T-cell (primary cell): ENCODE measurements at regions not wholly inside any gene's neighbourhood (a gene's known extent, or its start where the extent isn't known, plus 50 kb on each side); places are given as distances from the start of the nearest gene placed in this dataset.

ENCODE experiments used
- ATAC-seq, 4 experiments: fragments of 200-7000 bp in 3 of 4; fragments of 150-1000 bp in 1 of 4; cut with Tn5 transposase; replicated peaks in 1 of 4; 1 replicate in 3 of 4; 2 replicates in 1 of 4; pipeline ENCODE4 v1.10.0; 2021; ENCODE audit warnings: moderate library complexity in 3 of 4, mild to moderate bottlenecking in 2 of 4, moderate number of reproducible peaks in 1 of 4
- CTCF ChIA-PET, 2 donors: fragments of 300-600 bp; sonication (Branson Sonifier 250); formaldehyde crosslinking; loops; one replicate each; lab custom pipeline; 2022; ENCODE audit warnings: antibody characterized with exemption in 2 of 2; lab: Charles Lee
- POLR2A ChIA-PET, 2 donors: fragments of 300-600 bp; sonication (Branson Sonifier 250); formaldehyde crosslinking; loops; one replicate each; lab custom pipeline; 2022; ENCODE audit warnings: antibody characterized with exemption in 2 of 2; lab: Charles Lee
- DNase-seq, 35 experiments: peaks; one replicate each; pipeline versions ENCODE4 v3.0.0 to v3.0.0-alpha.2; 2013 to 2023
- H3K27ac ChIP-seq: one replicate; pipeline ENCODE4 v1.5.1; 2013; ENCODE audit warnings: low read length
- H3K27me3 ChIP-seq, 2 experiments: replicated peaks in 1 of 2; 1 replicate in 1 of 2; 2 replicates in 1 of 2; pipeline versions ENCODE4 v1.6.1 to v1.7.0; 2013; ENCODE audit warnings: low read length in 1 of 2, mixed read lengths in 1 of 2; ENCODE audit not compliant: control insufficient read depth in 2 of 2, insufficient read depth in 2 of 2; ENCODE audit errors: extremely low read depth in 1 of 2
- H3K36me3 ChIP-seq, 2 donors: 1 replicate in 1 of 2; 2 replicates in 1 of 2; pipeline versions ENCODE4 v1.6.1 to v1.7.0; 2013; ENCODE audit warnings: low read length in 1 of 2; ENCODE audit not compliant: control insufficient read depth in 2 of 2, insufficient read depth in 1 of 2; ENCODE audit errors: extremely low read depth in 1 of 2
- H3K4me1 ChIP-seq, 2 experiments: 1 replicate in 1 of 2; 2 replicates in 1 of 2; pipeline versions ENCODE4 v1.6.1 to v1.7.0; 2013; ENCODE audit warnings: low read length in 2 of 2, mixed read lengths in 1 of 2; ENCODE audit not compliant: insufficient read depth in 2 of 2, control insufficient read depth in 1 of 2; ENCODE audit errors: extremely low read depth in 1 of 2
- H3K4me3 ChIP-seq, 2 donors: 1 replicate in 1 of 2; 2 replicates in 1 of 2; pipeline versions ENCODE4 v1.5.1 to v1.7.0; 2013; ENCODE audit warnings: mild to moderate bottlenecking in 2 of 2, low read length in 1 of 2, moderate library complexity in 1 of 2; ENCODE audit not compliant: control insufficient read depth in 1 of 2; ENCODE audit errors: extremely low read depth in 1 of 2
- H3K9me3 ChIP-seq: 2 replicates; pipeline ENCODE4 v1.7.0; 2013
- H3K27ac Mint-ChIP-seq, 2 donors: one replicate each; pipeline ENCODE4 v1.8.0; 2020 to 2021; ENCODE audit warnings: mild to moderate bottlenecking in 2 of 2, mixed read lengths in 2 of 2
- H3K27me3 Mint-ChIP-seq, 2 donors: one replicate each; pipeline ENCODE4 v1.8.0; 2021 to 2022; ENCODE audit warnings: mixed read lengths in 2 of 2
- H3K36me3 Mint-ChIP-seq: one replicate; pipeline ENCODE4 v1.8.0; 2021; ENCODE audit warnings: mixed read lengths
- H3K4me1 Mint-ChIP-seq, 3 donors: one replicate each; pipeline ENCODE4 v1.8.0; 2020 to 2022; ENCODE audit warnings: mixed read lengths in 3 of 3, mild to moderate bottlenecking in 1 of 3
- H3K4me3 Mint-ChIP-seq, 3 donors: one replicate each; pipeline ENCODE4 v1.8.0; 2020 to 2022; ENCODE audit warnings: mild to moderate bottlenecking in 3 of 3, mixed read lengths in 3 of 3, moderate library complexity in 3 of 3
- H3K9me3 Mint-ChIP-seq, 3 donors: one replicate each; pipeline ENCODE4 v1.8.0; 2020 to 2022; ENCODE audit warnings: mixed read lengths in 3 of 3
- WGBS: methylation state at CpG from one replicate; pipeline ENCODE4 v1.1.5; 2013; ENCODE audit warnings: missing lambda C conversion rate; ENCODE audit not compliant: insufficient coverage; 5-methylcytosine and 5-hydroxymethylcytosine counted together

DNA sequence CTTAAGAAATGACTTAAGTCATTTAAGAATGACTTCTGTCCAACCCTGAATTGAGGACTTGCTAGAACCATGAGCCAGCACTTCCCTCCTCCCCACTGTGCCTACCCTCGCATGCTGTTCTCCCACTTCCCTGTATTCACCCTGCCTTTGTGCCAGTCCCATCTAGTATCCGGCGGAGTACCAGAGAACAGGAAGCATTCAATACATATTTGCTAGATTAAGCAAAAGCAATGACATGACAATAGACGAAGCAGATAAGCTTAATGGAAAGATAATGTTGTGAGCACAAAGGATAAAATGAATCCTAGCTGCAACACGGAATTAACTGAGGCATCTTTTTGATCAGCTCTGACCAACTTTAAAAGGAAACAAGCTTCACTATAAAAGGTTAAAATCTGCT is 328.5 kb downstream of the TDRD15 start:
- Mint-ChIP-seq H3K4me3 (no peak overlapping the region), H3K9me3 (peaks cover 0 to 5% (median 3%) of the 10 kb centered on the region in 3 donors), H3K36me3 (no peaks in the 10 kb centered on the region), H3K27ac (no peak overlapping the region), H3K27me3 (no peaks in the 10 kb centered on the region), H3K4me1 (no peaks in the 10 kb centered on the region)
- Histone ChIP-seq H3K4me3 (no peak overlapping the region), H3K4me1 (no peaks in the 10 kb centered on the region), H3K27me3 (no peaks in the 10 kb centered on the region), H3K27ac (no peak overlapping the region), H3K9me3 (no peaks in the 10 kb centered on the region), H3K36me3 (no peaks in the 10 kb centered on the region)
- POLR2A ChIA-PET: no interaction called here
- ATAC-seq (no peak), DNase-seq (no peak)
- CTCF ChIA-PET: no interaction called here
- WGBS: 24% methylated on average over 3 of the region's 5 CpGs

DNA sequence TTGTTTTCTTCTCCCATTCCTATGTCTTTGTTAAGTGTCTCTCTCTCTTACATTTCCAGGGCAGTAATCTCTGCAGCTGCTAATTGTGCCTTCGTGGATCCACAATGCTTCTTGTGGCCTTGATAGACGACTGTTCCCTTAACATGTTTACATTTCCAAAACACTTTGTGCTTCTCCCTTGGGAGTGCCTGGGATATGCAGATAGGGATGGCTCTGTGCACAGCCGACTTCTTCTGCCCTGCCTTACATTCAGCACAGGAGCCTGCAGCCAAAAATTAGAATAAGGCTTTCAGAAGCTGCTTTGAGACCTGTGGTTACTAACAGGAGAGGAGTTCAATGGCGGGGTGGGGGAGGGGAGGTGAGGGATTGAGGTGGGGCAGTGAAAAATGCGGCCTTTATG is 328.9 kb downstream of the TDRD15 start:
- ATAC-seq (no peak), DNase-seq (no peak)
- peaks cover 0 to 5% (median 3%) of the 10 kb centered on the region in 3 donors for H3K9me3 Mint-ChIP-seq
- H3K36me3 Mint-ChIP-seq: no peaks in the 10 kb centered on the region
- Histone ChIP-seq H3K9me3 (no peaks in the 10 kb centered on the region), H3K4me3 (no peak overlapping the region), H3K36me3 (no peaks in the 10 kb centered on the region), H3K27ac (no peak overlapping the region), H3K4me1 (no peaks in the 10 kb centered on the region), H3K27me3 (no peaks in the 10 kb centered on the region)
- no peaks in the 10 kb centered on the region for H3K4me1 Mint-ChIP-seq
- H3K4me3 Mint-ChIP-seq: no peak overlapping the region
- no peaks in the 10 kb centered on the region for H3K27me3 Mint-ChIP-seq
- ChIA-PET POLR2A (no interaction called here), CTCF (no interaction called here)
- WGBS: 100% methylated on average over 1 of the region's 5 CpGs
- no peak overlapping the region for H3K27ac Mint-ChIP-seq

DNA sequence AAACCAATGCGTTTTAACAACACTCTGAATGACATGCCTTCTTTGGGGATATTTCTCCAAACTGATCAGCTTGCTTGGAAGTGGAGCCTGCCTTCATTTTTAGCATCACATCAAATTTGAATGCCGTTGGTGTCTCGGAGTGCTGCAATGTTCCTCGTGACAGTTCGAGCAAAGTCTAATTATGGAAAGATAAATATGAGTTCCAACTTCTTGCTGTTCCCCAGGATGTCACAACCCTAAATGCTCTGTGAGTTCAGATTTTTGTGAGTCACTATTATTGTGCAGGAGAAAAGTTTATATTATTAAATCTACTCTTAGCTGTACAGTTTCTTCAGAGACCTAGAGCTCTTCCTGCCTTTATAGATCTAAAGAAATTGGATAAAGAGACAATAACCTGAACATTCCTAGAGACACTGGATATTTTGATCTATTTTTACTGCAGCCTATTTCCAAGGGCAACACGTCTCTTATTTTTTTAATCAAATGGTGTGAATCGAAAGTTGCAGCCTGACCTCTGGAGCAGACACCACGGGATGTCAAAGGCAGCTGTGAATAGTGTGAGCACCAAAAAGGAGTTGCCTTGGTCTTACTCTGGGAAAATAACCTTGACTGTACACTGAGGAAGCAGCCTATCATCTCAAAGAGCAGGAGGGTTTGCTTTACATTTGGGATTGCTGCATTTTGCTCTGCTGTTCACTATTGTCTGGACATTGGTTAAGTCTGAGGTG is 330.1 kb downstream of the TDRD15 start:
- Mint-ChIP-seq H3K9me3 (peaks cover 0 to 10% (median 2%) of the 10 kb centered on the region in 3 donors), H3K4me3 (no peak overlapping the region), H3K27ac (no peak overlapping the region), H3K36me3 (no peaks in the 10 kb centered on the region), H3K4me1 (no peaks in the 10 kb centered on the region), H3K27me3 (no peaks in the 10 kb centered on the region)
- ChIA-PET CTCF (no interaction called here), POLR2A (no interaction called here)
- Histone ChIP-seq H3K9me3 (no peaks in the 10 kb centered on the region), H3K4me3 (no peak overlapping the region), H3K27me3 (no peaks in the 10 kb centered on the region), H3K27ac (no peak overlapping the region), H3K36me3 (no peaks in the 10 kb centered on the region), H3K4me1 (no peaks in the 10 kb centered on the region)
- WGBS: 84% methylated on average over 3 of the region's 8 CpGs
- ATAC-seq: no peak
- no peak for DNase-seq

DNA sequence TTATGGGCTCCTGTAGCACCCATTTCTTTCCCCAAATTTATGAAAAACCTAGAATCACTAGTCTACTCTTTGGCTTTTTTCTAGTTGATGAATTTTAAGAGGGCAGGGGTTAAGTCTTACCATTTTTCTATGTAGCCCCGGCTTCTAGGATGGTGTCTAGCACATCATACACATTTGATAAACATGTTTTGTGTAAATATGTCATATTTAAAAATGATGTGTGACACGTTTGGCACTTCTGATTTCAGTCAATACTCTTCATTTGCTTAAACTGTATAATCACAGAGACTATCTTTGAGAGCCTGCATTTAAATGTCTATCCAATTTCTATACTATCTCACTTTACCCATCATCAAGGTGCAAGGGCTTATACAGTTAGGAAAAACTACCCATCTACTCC is 331.1 kb downstream of the TDRD15 start:
- ATAC-seq: no peak
- Mint-ChIP-seq H3K27me3 (no peaks in the 10 kb centered on the region), H3K4me1 (no peaks in the 10 kb centered on the region), H3K36me3 (no peaks in the 10 kb centered on the region), H3K4me3 (no peak overlapping the region), H3K9me3 (peaks cover 0 to 19% (median 2%) of the 10 kb centered on the region in 3 donors), H3K27ac (no peak overlapping the region)
- WGBS: no CpG with 5 or more reads among the region's 2 CpGs
- Histone ChIP-seq H3K4me1 (no peaks in the 10 kb centered on the region), H3K36me3 (no peaks in the 10 kb centered on the region), H3K4me3 (no peak overlapping the region), H3K27ac (no peak overlapping the region), H3K27me3 (no peaks in the 10 kb centered on the region), H3K9me3 (no peaks in the 10 kb centered on the region)
- ChIA-PET CTCF (no interaction called here), POLR2A (no interaction called here)
- no peak for DNase-seq

DNA sequence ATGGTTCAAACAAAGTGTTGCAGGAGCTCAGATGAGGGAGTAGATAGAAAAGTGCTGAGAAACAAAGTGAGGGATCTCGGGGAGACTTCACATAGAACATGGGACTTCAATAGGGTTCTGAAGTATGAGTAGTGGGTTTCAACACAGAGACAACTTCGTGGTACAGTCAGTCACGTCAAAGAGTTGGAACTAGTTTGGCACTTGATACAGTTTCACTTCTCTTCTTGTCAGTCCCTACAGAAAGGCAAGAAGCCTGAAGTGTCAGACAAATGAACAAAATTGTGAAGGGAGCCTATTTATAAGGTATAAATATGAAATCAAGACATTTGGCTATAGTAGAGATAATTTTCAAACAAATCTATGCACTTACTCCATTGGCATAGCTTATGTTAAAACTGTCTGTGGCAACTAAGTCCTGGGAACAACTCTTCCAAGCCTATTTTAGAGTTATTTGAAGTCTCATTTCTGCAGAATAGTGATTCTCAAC is 338.0 kb downstream of the TDRD15 start:
- no peak overlapping the region for H3K4me3 ChIP-seq

DNA sequence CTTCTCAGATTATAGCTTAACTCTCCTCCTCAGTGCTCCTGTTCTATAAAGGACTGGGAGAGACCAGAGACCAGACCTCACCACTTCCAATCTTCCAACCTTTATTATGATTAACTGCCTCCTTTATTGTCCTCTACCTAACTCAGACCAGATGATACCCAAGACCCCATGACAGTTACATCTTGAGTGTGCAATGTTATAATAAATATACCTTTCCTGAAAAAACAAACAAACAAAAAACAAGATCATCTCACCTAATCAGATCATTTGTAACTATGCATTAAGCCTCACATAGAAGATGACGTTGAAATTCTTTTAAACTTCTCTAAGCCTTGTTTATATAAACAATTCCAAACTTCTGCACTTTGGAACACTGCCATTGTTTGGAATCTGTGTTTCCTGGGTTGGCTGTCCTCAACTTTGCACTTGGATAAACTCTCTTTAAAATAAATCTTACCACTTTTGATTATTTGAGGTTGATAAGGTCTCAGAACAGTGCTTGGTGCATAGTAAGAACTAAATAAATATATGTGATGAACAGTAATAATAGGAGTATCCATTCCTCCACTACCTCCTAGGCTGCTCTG is 342.7 kb downstream of the TDRD15 start:
- Mint-ChIP-seq H3K27me3 (no peaks in the 10 kb centered on the region), H3K4me3 (no peak overlapping the region), H3K27ac (no peak overlapping the region), H3K4me1 (no peaks in the 10 kb centered on the region), H3K9me3 (peaks cover 2 to 10% (median 5%) of the 10 kb centered on the region in 3 donors), H3K36me3 (no peaks in the 10 kb centered on the region)
- no peak overlapping the region for H3K4me3 ChIP-seq
- no peaks in the 10 kb centered on the region for H3K36me3 ChIP-seq
- POLR2A ChIA-PET: no interaction called here
- ATAC-seq: no peak
- CTCF ChIA-PET: no interaction called here
- WGBS: 100% methylated on average over 1 of the region's 1 CpG
- no peak for DNase-seq
- no peaks in the 10 kb centered on the region for H3K9me3 ChIP-seq
- H3K27me3 ChIP-seq: no peaks in the 10 kb centered on the region
- H3K4me1 ChIP-seq: no peaks in the 10 kb centered on the region
- no peak overlapping the region for H3K27ac ChIP-seq

More for the DNA sequence above, 338.0 kb downstream of the TDRD15 start:
- DNase-seq: no peak
- no peaks in the 10 kb centered on the region for H3K4me1 ChIP-seq
- H3K9me3 Mint-ChIP-seq: peaks cover 4 to 15% (median 11%) of the 10 kb centered on the region in 3 donors
- CTCF ChIA-PET: no interaction called here
- no peaks in the 10 kb centered on the region for H3K27me3 ChIP-seq
- no peaks in the 10 kb centered on the region for H3K36me3 Mint-ChIP-seq
- H3K27ac Mint-ChIP-seq: no peak overlapping the region
- H3K4me3 Mint-ChIP-seq: no peak overlapping the region
- POLR2A ChIA-PET: no interaction called here
- H3K27ac ChIP-seq: no peak overlapping the region
- no peaks in the 10 kb centered on the region for H3K36me3 ChIP-seq
- H3K4me1 Mint-ChIP-seq: no peaks in the 10 kb centered on the region
- no peak for ATAC-seq
- H3K27me3 Mint-ChIP-seq: no peaks in the 10 kb centered on the region
- 70% methylated on average over 1 of the region's 3 CpGs for WGBS
- no peaks in the 10 kb centered on the region for H3K9me3 ChIP-seq
